ENCODE measurements at regions not wholly inside any gene's neighbourhood (a gene's known extent, or its start where the extent isn't known, plus 50 kb on each side); places are given as distances from the start of the nearest gene placed in this dataset.

DNA sequence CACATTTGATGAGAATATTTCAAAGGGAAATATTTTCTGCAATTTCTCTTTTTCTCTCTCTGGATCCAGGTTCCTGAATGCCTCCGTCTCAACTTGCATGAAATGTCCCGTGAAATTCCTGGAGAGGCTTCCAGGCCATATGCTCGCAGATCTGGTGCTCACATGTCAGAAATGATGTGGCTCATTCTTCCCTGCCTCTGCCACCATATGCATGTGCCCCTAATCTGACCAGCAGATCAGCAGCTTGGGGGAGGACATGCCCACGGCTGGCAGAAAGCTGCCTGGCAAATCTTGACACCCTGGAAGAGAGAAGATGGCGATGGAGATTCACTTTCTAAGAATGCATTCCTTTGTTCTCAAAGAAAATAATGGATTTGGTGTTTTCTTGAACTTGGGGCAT lies 490.7 kb downstream of the RPS24 start:
- DNase-seq (no peak), ATAC-seq (no peak)
- Histone ChIP-seq H3K4me1 (peaks cover 0 to 10% (median 0%) of the 10 kb centered on the region in 4 donors), H3K4me3 (no peak overlapping the region), H3K27me3 (no peaks in the 10 kb centered on the region), H3K9me3 (no peaks in the 10 kb centered on the region), H3K36me3 (no peaks in the 10 kb centered on the region), H3K27ac (no peak overlapping the region)
- intact Hi-C loops (cut with DNase I), result no loop called here
- 92% methylated on average over 5 of the region's 5 CpGs for WGBS (ENCODE audit: insufficient coverage, low coverage, low lambda C conversion rate, missing lambda C conversion rate)
- TF ChIP-seq POLR2A (IDR thresholded peaks at IDR 0.05), result no peak
- TF ChIP-seq, protein P1, sequence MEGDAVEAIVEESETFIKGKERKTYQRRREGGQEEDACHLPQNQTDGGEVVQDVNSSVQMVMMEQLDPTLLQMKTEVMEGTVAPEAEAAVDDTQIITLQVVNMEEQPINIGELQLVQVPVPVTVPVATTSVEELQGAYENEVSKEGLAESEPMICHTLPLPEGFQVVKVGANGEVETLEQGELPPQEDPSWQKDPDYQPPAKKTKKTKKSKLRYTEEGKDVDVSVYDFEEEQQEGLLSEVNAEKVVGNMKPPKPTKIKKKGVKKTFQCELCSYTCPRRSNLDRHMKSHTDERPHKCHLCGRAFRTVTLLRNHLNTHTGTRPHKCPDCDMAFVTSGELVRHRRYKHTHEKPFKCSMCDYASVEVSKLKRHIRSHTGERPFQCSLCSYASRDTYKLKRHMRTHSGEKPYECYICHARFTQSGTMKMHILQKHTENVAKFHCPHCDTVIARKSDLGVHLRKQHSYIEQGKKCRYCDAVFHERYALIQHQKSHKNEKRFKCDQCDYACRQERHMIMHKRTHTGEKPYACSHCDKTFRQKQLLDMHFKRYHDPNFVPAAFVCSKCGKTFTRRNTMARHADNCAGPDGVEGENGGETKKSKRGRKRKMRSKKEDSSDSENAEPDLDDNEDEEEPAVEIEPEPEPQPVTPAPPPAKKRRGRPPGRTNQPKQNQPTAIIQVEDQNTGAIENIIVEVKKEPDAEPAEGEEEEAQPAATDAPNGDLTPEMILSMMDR (IDR thresholded peaks at IDR 0.05), result no peak

DNA sequence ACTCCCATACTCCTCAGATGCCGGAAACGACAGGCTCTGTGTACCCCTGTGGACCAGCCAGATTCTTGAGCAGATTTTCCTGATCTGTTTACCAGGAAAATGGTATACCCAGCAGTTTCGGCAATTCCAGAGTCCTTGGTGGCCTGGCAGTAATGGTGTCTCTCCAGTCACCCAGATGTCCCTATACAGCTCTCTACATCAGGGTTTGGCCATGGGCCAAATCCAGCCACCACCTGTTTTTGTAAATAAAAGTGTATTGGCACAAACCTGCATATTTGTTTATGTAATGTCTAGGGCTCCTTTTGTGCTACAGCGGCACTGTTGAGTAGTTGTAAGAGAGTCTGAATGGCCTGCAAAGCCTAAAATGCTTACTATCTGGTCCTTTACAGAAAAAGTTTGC lies 491.3 kb downstream of the RPS24 start:
- Histone ChIP-seq H3K27me3 (no peaks in the 10 kb centered on the region), H3K27ac (no peak overlapping the region), H3K36me3 (no peaks in the 10 kb centered on the region), H3K4me1 (peaks cover 0 to 13% (median 0%) of the 10 kb centered on the region in 4 donors), H3K4me3 (no peak overlapping the region), H3K9me3 (no peaks in the 10 kb centered on the region)
- WGBS (ENCODE audit: insufficient coverage, low coverage, low lambda C conversion rate, missing lambda C conversion rate), result 81% methylated on average over 3 of the region's 4 CpGs
- intact Hi-C loops (cut with DNase I), result no loop called here
- DNase-seq, result no peak
- TF ChIP-seq, protein P1 (IDR thresholded peaks at IDR 0.05), result no peak
- TF ChIP-seq POLR2A (IDR thresholded peaks at IDR 0.05), result no peak
- ATAC-seq, result no peak

DNA sequence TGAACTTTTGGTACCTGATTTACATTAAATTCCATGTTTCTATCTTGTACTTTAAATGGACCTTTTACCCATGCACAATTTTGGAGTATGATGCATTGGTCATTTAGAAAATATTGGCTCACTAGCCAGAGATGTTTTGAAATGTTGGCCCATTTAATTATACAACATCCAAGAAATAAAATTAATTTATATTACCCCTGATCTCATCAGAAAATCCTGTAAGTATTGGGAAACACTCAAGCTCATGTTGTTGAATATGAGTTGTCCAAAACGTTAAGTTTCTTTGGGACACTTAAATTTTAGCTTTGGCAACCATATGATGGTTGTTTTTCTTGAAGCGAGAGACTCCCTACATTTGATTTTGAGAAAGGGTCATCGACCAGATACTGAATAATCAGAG lies 492.7 kb downstream of the RPS24 start:
- DNase-seq, result no peak
- intact Hi-C loops (cut with DNase I), result no loop called here
- no peak for TF ChIP-seq POLR2A (IDR thresholded peaks at IDR 0.05)
- TF ChIP-seq, protein P1 (IDR thresholded peaks at IDR 0.05), result no peak
- ATAC-seq, result no peak
- Histone ChIP-seq H3K9me3 (no peaks in the 10 kb centered on the region), H3K4me3 (no peak overlapping the region), H3K36me3 (no peaks in the 10 kb centered on the region), H3K27me3 (no peaks in the 10 kb centered on the region), H3K27ac (no peak overlapping the region), H3K4me1 (peaks cover 0 to 13% (median 0%) of the 10 kb centered on the region in 4 donors)
- WGBS (ENCODE audit: insufficient coverage, low coverage, low lambda C conversion rate, missing lambda C conversion rate), result 82% methylated on average over 3 of the region's 3 CpGs

DNA sequence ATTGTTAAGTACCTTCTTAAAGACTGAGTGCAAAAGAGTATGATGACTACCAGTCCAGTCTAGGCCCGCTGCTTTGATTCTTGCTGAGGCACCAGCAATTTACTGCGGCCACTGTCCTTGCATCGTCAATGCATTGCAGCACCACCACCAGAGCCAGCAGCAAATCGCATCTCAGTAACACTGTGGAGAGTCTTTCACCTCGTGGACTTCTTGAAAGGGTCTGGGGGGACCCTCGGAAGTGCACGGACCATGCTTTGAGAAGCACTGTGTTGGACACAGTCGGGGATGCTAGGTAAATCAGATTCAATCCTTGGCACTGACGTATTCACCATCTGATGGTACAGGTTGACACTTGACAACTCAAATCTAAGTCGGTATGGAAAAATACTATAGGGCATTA lies 493.6 kb downstream of the RPS24 start:
- WGBS (ENCODE audit: insufficient coverage, low coverage, low lambda C conversion rate, missing lambda C conversion rate), result 56% methylated on average over 3 of the region's 10 CpGs
- no peak overlapping the region for H3K4me3 ChIP-seq
- intact Hi-C loops (cut with DNase I), result no loop called here
- H3K27me3 ChIP-seq, result no peaks in the 10 kb centered on the region
- H3K36me3 ChIP-seq, result no peaks in the 10 kb centered on the region
- TF ChIP-seq POLR2A (IDR thresholded peaks at IDR 0.05), result no peak
- TF ChIP-seq, protein P1 (IDR thresholded peaks at IDR 0.05), result no peak
- no peaks in the 10 kb centered on the region for H3K9me3 ChIP-seq
- ATAC-seq, result no peak
- no peak for DNase-seq
- H3K4me1 ChIP-seq, result peaks cover 0 to 13% (median 0%) of the 10 kb centered on the region in 4 donors
- H3K27ac ChIP-seq, result no peak overlapping the region

DNA sequence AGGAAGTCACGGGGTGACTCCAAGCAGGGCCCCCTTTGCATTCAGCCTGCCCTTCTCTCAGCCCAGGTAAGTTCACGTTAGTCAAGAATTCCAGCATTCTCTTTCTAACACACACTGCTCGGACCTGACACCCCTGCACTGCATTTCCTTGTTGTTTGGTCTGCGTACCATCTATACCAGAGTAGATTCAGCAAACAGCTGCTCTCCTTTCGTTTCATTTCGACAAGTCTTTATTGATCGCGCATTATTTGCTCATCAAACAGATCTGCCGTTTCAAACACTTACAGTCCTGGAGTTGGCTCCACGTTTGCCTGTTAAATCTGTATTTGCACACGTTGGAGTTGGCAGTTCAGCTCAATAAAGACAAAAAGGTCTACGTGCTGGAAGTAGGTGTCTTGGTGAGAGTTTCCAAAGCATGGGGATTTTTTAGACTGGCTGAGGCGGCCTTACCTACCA lies 495.1 kb downstream of the RPS24 start:
- 25% methylated on average over 13 of the region's 13 CpGs for WGBS (ENCODE audit: insufficient coverage, low coverage, low lambda C conversion rate, missing lambda C conversion rate)
- intact Hi-C loops (cut with DNase I), result no loop called here

More for the DNA sequence above, 495.1 kb downstream of the RPS24 start:
- peak; percentile 85 to 93 (median 88) for ATAC-seq
- no peaks in the 10 kb centered on the region for H3K27me3 ChIP-seq
- DNase-seq, result peak in 1 of 3 donors; percentile 72
- no peak overlapping the region for H3K4me3 ChIP-seq
- no peaks in the 10 kb centered on the region for H3K36me3 ChIP-seq
- TF ChIP-seq, protein P1 (IDR thresholded peaks at IDR 0.05), result no peak
- TF ChIP-seq POLR2A (IDR thresholded peaks at IDR 0.05), result no peak
- no peaks in the 10 kb centered on the region for H3K9me3 ChIP-seq
- peaks cover 0 to 13% (median 0%) of the 10 kb centered on the region in 4 donors for H3K4me1 ChIP-seq
- H3K27ac ChIP-seq, result peak overlapping the region in 1 of 3 donors; percentile 31

Data from right lobe of liver (tissue), 6 donors.